GM19452 (cell line): ENCODE measurements at regions not wholly inside any gene's neighbourhood (a gene's known extent, or its start where the extent isn't known, plus 50 kb on each side); places are given as distances from the start of the nearest gene placed in this dataset.
"Not testable (repeated sequence)": the region's sequence is repeated elsewhere in the genome, so short reads cannot be mapped to it uniquely, and the experiment has no call there.

Experiments used
- ATAC-seq: cut with Tn5 transposase; IDR thresholded peaks from one replicate; pipeline ENCODE4 v1.9.1; 2021; ENCODE audit not compliant: unreplicated experiment

GRCh38 chr4:154164931-154165839, 326.4 kb downstream of the DCHS2 start:
- peak; percentile 81 for ATAC-seq

GRCh38 chr4:154160519-154161301, 330.9 kb downstream of the DCHS2 start:
- ATAC-seq, result no peak

- ATAC-seq, result no peak
Measured at GRCh38 chr4:154158361-154159155, 333.0 kb downstream of the DCHS2 start.

- no peak for ATAC-seq
Measured at GRCh38 chr4:154152546-154152945, 339.1 kb downstream of the DCHS2 start.

GRCh38 chr4:154149236-154149635, 342.4 kb downstream of the DCHS2 start:
- ATAC-seq, result not testable (repeated sequence)

- no peak for ATAC-seq
Measured at GRCh38 chr4:154143720-154144119, 347.9 kb downstream of the DCHS2 start.

GRCh38 chr4:154142664-154143063, 348.9 kb downstream of the DCHS2 start:
- no peak for ATAC-seq

- ATAC-seq, result no peak
Measured at GRCh38 chr4:154140869-154141268, 350.7 kb downstream of the DCHS2 start.

GRCh38 chr4:154137320-154137905, 348.5 kb upstream of the SFRP2 start:
- ATAC-seq, result no peak

GRCh38 chr4:154135576-154135975, 346.7 kb upstream of the SFRP2 start:
- no peak for ATAC-seq

GRCh38 chr4:154132406-154132805, 343.5 kb upstream of the SFRP2 start:
- no peak for ATAC-seq

GRCh38 chr4:154126276-154126675, 337.4 kb upstream of the SFRP2 start:
- ATAC-seq, result no peak

- no peak for ATAC-seq
Measured at GRCh38 chr4:154125340-154125739, 336.5 kb upstream of the SFRP2 start.

- ATAC-seq, result no peak
Measured at GRCh38 chr4:154124539-154125255, 335.8 kb upstream of the SFRP2 start.

- ATAC-seq, result no peak
Measured at GRCh38 chr4:154123897-154124296, 335.0 kb upstream of the SFRP2 start.

- no peak for ATAC-seq
Measured at GRCh38 chr4:154120690-154121345, 331.9 kb upstream of the SFRP2 start.

- ATAC-seq, result no peak
Measured at GRCh38 chr4:154120006-154120676, 331.3 kb upstream of the SFRP2 start.

GRCh38 chr4:154119317-154119716, 330.4 kb upstream of the SFRP2 start:
- no peak for ATAC-seq

GRCh38 chr4:154117726-154118125, 328.8 kb upstream of the SFRP2 start:
- ATAC-seq, result not testable (repeated sequence)
